Thyroid gland (tissue), 4 donors: ENCODE measurements at regions not wholly inside any gene's neighbourhood (a gene's known extent, or its start where the extent isn't known, plus 50 kb on each side); places are given as distances from the start of the nearest gene placed in this dataset.

Source experiments
- POLR2A ChIP-seq, 2 donors: fragments of 450-650 bp; IDR thresholded peaks; one replicate each; pipeline ENCODE4 v1.6.1; 2017; ENCODE audit warnings: antibody characterized with exemption in 2 of 2, mild to moderate bottlenecking in 2 of 2, moderate library complexity in 1 of 2
- TF ChIP-seq, protein P1 (sequence below), 6 experiments: fragments of 200-600 bp in 3 of 6; fragments of 450-650 bp in 3 of 6; sonication (generic) in 3 of 6; IDR thresholded peaks; one replicate each; pipeline ENCODE4 v1.5.1; 2016 to 2019; ENCODE audit warnings: antibody characterized with exemption in 6 of 6, mild to moderate bottlenecking in 2 of 6, inconsistent platforms in 1 of 6, moderate library complexity in 1 of 6

GRCh38 chr5:74098941-74099340 is 472.9 kb downstream of the ARHGEF28 start:
- TF ChIP-seq, protein P1, sequence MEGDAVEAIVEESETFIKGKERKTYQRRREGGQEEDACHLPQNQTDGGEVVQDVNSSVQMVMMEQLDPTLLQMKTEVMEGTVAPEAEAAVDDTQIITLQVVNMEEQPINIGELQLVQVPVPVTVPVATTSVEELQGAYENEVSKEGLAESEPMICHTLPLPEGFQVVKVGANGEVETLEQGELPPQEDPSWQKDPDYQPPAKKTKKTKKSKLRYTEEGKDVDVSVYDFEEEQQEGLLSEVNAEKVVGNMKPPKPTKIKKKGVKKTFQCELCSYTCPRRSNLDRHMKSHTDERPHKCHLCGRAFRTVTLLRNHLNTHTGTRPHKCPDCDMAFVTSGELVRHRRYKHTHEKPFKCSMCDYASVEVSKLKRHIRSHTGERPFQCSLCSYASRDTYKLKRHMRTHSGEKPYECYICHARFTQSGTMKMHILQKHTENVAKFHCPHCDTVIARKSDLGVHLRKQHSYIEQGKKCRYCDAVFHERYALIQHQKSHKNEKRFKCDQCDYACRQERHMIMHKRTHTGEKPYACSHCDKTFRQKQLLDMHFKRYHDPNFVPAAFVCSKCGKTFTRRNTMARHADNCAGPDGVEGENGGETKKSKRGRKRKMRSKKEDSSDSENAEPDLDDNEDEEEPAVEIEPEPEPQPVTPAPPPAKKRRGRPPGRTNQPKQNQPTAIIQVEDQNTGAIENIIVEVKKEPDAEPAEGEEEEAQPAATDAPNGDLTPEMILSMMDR (IDR thresholded peaks at IDR 0.05), result no peak
- no peak for TF ChIP-seq POLR2A (IDR thresholded peaks at IDR 0.05)
